HAP-1 (cell line): ENCODE measurements at regions not wholly inside any gene's neighbourhood (a gene's known extent, or its start where the extent isn't known, plus 50 kb on each side); places are given as distances from the start of the nearest gene placed in this dataset.
A peak's percentile ranks its signal among the peaks of the same experiment; 100 is the strongest.
"Not testable (repeated sequence)": the region's sequence is repeated elsewhere in the genome, so short reads cannot be mapped to it uniquely, and the experiment has no call there.

ENCODE experiments used
- DNase-seq, 2 experiments: peaks; one replicate each; pipeline ENCODE4 v3.0.0-alpha.2; 2016 to 2020; ENCODE audit warnings: low spot score in 2 of 2
- H3K27me3 ChIP-seq: fragments of 250-450 bp; sonication (Bioruptor Pico); 2 replicates; pipeline ENCODE4 v1.5.1; 2020; ENCODE audit warnings: low read depth, mild to moderate bottlenecking, moderate library complexity
- H3K36me3 ChIP-seq: fragments of 250-450 bp; sonication (Bioruptor Pico); replicated peaks from 2 replicates; pipeline ENCODE4 v1.5.1; 2020; ENCODE audit warnings: mild to moderate bottlenecking
- H3K4me1 ChIP-seq: fragments of 250-450 bp; sonication (Bioruptor Pico); 2 replicates; pipeline ENCODE4 v1.5.1; 2020; ENCODE audit warnings: mild to moderate bottlenecking
- H3K4me3 ChIP-seq: fragments of 250-450 bp; sonication (Bioruptor Pico); 2 replicates; pipeline ENCODE4 v1.5.1; 2020; ENCODE audit warnings: mild to moderate bottlenecking, moderate library complexity
- H3K9me3 ChIP-seq: fragments of 250-450 bp; sonication (Bioruptor Pico); 2 replicates; pipeline ENCODE4 v1.5.1; 2020; ENCODE audit warnings: mild to moderate bottlenecking, moderate library complexity
- in situ Hi-C: fragments of 300-500 bp; cut with MboI; formaldehyde crosslinking; loops from 3 replicates; pipeline ENCODE4 v1.14.3; 2020; ENCODE audit warnings: low sequenced_read_pairs, inconsistent platforms, mixed read lengths

- peaks cover 8% of the 10 kb centered on the region for H3K36me3 ChIP-seq
Measured at GRCh38 chr7:131052285-131052904, 275.3 kb upstream of the MKLN1 start.

GRCh38 chr7:131056007-131056406 is 271.7 kb upstream of the MKLN1 start:
- no peaks in the 10 kb centered on the region for H3K4me1 ChIP-seq
- in situ Hi-C loops, result no loop called here
- H3K27me3 ChIP-seq, result no peaks in the 10 kb centered on the region
- no peak overlapping the region for H3K4me3 ChIP-seq
- no peaks in the 10 kb centered on the region for H3K9me3 ChIP-seq
- DNase-seq, result no peak
- H3K36me3 ChIP-seq, result no peaks in the 10 kb centered on the region; the same call in 1 of the 2 replicates

More at GRCh38 chr7:131052285-131052904, 275.3 kb upstream of the MKLN1 start:
- in situ Hi-C loops, result no loop called here
- H3K4me3 ChIP-seq, result no peak overlapping the region
- no peak for DNase-seq
- no peaks in the 10 kb centered on the region for H3K4me1 ChIP-seq
- H3K9me3 ChIP-seq, result no peaks in the 10 kb centered on the region
- no peaks in the 10 kb centered on the region for H3K27me3 ChIP-seq

DNA sequence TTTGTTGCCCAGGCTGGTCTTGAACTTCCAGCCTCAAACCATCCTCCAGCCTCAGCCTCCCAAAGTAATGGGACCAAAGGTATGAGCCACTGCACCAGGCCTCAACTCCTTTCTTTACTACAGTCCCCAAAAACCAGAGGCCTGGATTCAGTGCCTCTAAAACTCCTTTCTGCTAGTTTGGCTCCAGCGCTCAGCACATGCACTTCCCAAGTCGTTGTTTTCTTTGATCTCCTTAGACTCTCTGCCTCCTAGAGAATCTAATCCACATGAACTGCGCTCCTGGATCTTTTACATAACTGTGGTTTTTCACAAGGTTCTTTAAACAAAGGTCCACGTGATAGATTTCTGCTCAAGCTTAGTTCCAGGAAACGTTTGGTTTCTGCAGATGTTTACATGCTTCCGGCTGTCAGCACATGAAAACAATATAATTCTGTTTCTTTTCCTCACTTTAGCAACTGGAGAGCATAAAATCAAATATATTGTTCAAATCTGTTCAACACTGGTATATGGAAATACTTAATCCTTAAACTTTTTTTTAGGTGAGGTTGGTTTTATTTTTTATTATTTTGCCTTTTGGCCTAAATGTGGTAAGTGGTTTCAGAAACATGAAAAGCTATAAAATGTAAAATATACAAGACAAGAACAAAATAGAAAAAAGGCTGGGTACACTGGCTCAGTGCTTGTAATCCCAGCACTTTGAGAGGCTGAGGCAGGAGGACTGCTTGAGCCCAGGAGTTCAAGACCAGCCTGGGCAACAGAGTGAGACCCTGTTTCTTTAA is 270.5 kb upstream of the MKLN1 start:
- DNase-seq, result no peak
- H3K9me3 ChIP-seq, result no peaks in the 10 kb centered on the region
- in situ Hi-C loops, result no loop called here
- no peak overlapping the region for H3K4me3 ChIP-seq
- no peaks in the 10 kb centered on the region for H3K4me1 ChIP-seq
- H3K27me3 ChIP-seq, result no peaks in the 10 kb centered on the region
- H3K36me3 ChIP-seq, result no peaks in the 10 kb centered on the region

- Histone ChIP-seq H3K27me3 (no peaks in the 10 kb centered on the region), H3K4me1 (no peaks in the 10 kb centered on the region), H3K9me3 (no peaks in the 10 kb centered on the region), H3K4me3 (no peak overlapping the region), H3K36me3 (no peaks in the 10 kb centered on the region)
- DNase-seq, result no peak
- in situ Hi-C loops, result no loop called here
Measured at GRCh38 chr7:131057794-131058070, 269.9 kb upstream of the MKLN1 start.

GRCh38 chr7:131058561-131059288 is 269.0 kb upstream of the MKLN1 start:
- in situ Hi-C loops, H3K36me3 ChIP-seq, H3K9me3 ChIP-seq, DNase-seq, H3K4me1 ChIP-seq, H3K27me3 ChIP-seq, H3K4me3 ChIP-seq: not testable (repeated sequence)

DNA sequence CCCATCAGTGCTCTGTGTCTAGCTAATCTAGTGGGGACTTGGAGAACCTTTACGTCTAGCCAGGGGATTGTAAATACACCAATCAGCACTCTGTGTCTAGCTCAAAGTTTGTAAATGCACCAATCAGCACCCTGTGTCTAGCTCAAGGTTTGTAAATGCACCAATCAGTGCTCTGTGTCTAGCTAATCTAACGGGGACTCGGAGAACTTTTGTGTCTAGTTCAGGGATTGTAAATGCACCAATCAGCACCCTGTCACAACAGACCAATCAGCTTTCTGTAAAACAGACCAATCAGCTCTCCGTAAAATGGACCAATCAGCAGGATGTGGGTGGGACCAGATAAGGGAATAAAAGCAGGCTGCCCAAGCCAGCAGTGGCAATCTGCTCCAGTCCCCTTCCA is 268.3 kb upstream of the MKLN1 start:
- H3K36me3 ChIP-seq, DNase-seq, H3K9me3 ChIP-seq, H3K27me3 ChIP-seq, H3K4me3 ChIP-seq, in situ Hi-C loops, H3K4me1 ChIP-seq: not testable (repeated sequence)

DNA sequence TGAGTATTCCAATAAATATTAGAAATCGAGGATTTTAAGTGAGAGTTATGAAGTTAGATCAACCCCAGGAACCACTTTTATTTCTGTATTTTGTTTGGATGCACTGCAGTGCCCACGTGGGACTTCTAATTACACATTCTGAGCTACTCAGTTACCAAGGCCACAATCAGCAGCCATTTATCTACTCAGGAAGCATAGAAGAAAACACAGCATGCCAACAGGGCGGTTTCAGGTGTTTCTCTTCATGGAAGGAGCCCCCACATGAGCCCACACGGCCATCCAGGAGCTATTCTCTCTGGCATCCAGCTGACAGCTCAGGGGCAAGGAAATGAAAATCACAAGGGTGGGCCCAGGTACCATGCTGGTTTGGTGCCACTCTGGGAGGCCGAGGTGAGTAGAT is 266.5 kb upstream of the MKLN1 start:
- no peak for DNase-seq
- in situ Hi-C loops, result no loop called here
- H3K4me3 ChIP-seq, result no peak overlapping the region
- no peaks in the 10 kb centered on the region for H3K4me1 ChIP-seq
- H3K27me3 ChIP-seq, result no peaks in the 10 kb centered on the region
- H3K9me3 ChIP-seq, result no peaks in the 10 kb centered on the region
- no peaks in the 10 kb centered on the region for H3K36me3 ChIP-seq

DNA sequence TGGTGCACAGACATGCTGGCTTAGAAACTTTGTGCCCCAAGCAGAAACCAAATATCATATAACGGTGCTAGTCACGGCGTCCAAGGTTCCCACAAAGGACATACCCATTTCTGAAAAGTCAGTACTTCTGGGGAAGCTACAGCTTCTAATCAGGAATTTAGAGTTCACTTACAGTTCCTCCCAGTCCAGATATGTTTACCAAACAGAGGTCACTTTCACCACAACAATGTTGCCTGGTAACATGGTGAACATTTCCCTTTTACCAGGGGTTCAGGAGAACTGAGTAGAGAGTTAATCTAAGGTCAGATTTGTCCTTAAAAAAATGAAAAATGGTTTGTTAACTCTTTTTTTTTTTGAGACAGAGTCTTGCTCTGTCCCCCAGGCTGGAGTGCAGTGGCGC is 265.9 kb upstream of the MKLN1 start:
- no peaks in the 10 kb centered on the region for H3K9me3 ChIP-seq
- no peak overlapping the region for H3K4me3 ChIP-seq
- no peaks in the 10 kb centered on the region for H3K4me1 ChIP-seq
- in situ Hi-C loops, result no loop called here
- no peak for DNase-seq
- no peaks in the 10 kb centered on the region for H3K36me3 ChIP-seq
- H3K27me3 ChIP-seq, result no peaks in the 10 kb centered on the region

DNA sequence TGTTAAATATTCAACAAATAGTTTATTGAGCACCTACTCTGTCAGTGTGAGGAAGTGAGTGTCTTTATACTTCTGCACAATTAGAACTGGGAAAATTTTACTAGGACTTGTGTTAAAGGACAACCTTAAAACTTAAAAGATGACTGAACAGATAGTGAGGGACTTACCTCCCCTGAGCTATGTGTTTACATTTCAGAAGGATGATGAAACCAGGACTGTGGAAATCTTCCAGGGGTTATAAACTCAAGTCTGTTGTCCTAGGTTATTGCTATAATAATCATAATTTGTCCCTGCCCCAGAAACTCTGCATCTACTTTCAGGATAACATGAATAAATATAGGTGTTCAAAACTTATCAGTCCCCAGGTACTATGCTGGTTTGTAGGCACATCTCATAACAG is 261.0 kb upstream of the MKLN1 start:
- in situ Hi-C loops, result no loop called here
- H3K9me3 ChIP-seq, result no peaks in the 10 kb centered on the region
- H3K4me3 ChIP-seq, result no peak overlapping the region
- peaks cover 13% of the 10 kb centered on the region for H3K4me1 ChIP-seq
- no peak for DNase-seq
- no peaks in the 10 kb centered on the region for H3K36me3 ChIP-seq
- H3K27me3 ChIP-seq, result no peaks in the 10 kb centered on the region

GRCh38 chr7:131067220-131067619 is 260.5 kb upstream of the MKLN1 start:
- H3K27me3 ChIP-seq, result no peaks in the 10 kb centered on the region
- in situ Hi-C loops, result no loop called here
- H3K4me1 ChIP-seq, result peaks cover 17% of the 10 kb centered on the region
- H3K9me3 ChIP-seq, result no peaks in the 10 kb centered on the region
- DNase-seq, result no peak
- no peak overlapping the region for H3K4me3 ChIP-seq
- H3K36me3 ChIP-seq, result no peaks in the 10 kb centered on the region

GRCh38 chr7:131068604-131069021 is 259.1 kb upstream of the MKLN1 start:
- in situ Hi-C loops, result no loop called here

DNA sequence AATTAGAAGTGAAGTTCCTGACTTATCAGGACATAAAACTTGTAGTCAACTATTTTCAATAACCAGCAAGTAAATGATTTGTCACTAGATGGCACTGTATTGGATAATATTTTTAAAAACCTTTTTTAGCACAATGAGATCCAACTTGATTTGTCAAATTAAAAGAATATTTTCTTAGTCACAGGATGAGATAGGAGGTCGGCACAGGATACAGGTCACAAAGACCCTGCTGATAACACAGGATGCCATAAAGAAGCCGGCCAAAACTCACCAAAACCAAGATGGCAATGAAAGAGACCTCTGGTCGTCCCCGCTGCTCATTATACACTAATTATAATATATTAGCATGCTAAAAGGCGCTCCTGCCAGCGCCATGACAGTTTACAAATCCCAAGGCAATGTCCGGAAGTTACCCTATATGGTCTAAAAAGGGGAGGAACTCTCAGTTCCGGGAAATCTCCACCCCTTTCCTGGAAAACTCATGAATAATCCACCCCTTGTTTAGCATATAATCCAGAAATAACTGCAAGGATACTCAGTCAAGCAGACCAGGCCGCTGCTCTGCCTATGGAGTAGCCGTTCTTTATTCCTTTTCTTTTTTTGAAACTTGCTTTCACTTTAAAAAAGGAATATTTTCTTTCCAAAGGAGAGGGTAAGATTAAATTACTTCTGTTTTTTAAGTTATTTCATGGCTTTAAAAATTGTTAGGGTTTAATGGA is 255.7 kb upstream of the MKLN1 start:
- Histone ChIP-seq H3K4me3 (no peak overlapping the region), H3K9me3 (no peaks in the 10 kb centered on the region), H3K36me3 (no peaks in the 10 kb centered on the region), H3K4me1 (peaks cover 34% of the 10 kb centered on the region), H3K27me3 (no peaks in the 10 kb centered on the region)
- DNase-seq, result peak; percentile 50 to 79
- in situ Hi-C loops, result no loop called here

More at GRCh38 chr7:131068604-131069021, 259.1 kb upstream of the MKLN1 start:
- H3K36me3 ChIP-seq, result no peaks in the 10 kb centered on the region
- H3K4me3 ChIP-seq, result no peak overlapping the region
- no peaks in the 10 kb centered on the region for H3K9me3 ChIP-seq
- H3K4me1 ChIP-seq, result peaks cover 20% of the 10 kb centered on the region
- H3K27me3 ChIP-seq, result no peaks in the 10 kb centered on the region
- DNase-seq, result no peak

- Histone ChIP-seq H3K4me1 (peaks cover 40% of the 10 kb centered on the region), H3K4me3 (no peak overlapping the region), H3K36me3 (no peaks in the 10 kb centered on the region), H3K9me3 (no peaks in the 10 kb centered on the region), H3K27me3 (no peaks in the 10 kb centered on the region)
- in situ Hi-C loops, result no loop called here
- peak; percentile 38 to 65 for DNase-seq
Measured at GRCh38 chr7:131072505-131073091, 255.1 kb upstream of the MKLN1 start.
